Gastrocnemius medialis (tissue), 4 donors: ENCODE measurements at regions not wholly inside any gene's neighbourhood (a gene's known extent, or its start where the extent isn't known, plus 50 kb on each side); places are given as distances from the start of the nearest gene placed in this dataset.

ENCODE experiments used
- ATAC-seq, 2 donors: fragments of 150-250 bp; one replicate each; pipeline ENCODE4 v1.9.1; 2016
- DNase-seq, 2 donors: peaks; one replicate each; pipeline ENCODE4 v3.0.0-alpha.2; 2019
- H3K27ac ChIP-seq, 4 donors: fragments of 200-600 bp; sonication (generic); 1 replicate in 1 of 4; 2 replicates in 3 of 4; pipeline ENCODE4 v1.5.1; 2016 to 2018; ENCODE audit warnings: mild to moderate bottlenecking in 2 of 4, moderate library complexity in 1 of 4
- H3K27me3 ChIP-seq, 3 donors: fragments of 200-600 bp; sonication (generic) in 2 of 3; 1 replicate in 1 of 3; 2 replicates in 2 of 3; pipeline versions ENCODE4 v1.5.1 to v1.6.0; 2016 to 2019; ENCODE audit warnings: mild to moderate bottlenecking in 1 of 3, moderate library complexity in 1 of 3
- H3K36me3 ChIP-seq, 2 donors: fragments of 200-600 bp; sonication (generic) in 1 of 2; one replicate each; pipeline ENCODE4 v1.5.1; 2017 to 2018
- H3K4me1 ChIP-seq, 2 donors: fragments of 200-600 bp; sonication (generic) in 1 of 2; one replicate each; pipeline ENCODE4 v1.5.1; 2016 to 2017; ENCODE audit warnings: mild to moderate bottlenecking in 2 of 2
- H3K4me3 ChIP-seq, 4 donors: fragments of 200-600 bp; sonication (generic) in 3 of 4; 1 replicate in 1 of 4; 2 replicates in 3 of 4; pipeline ENCODE4 v1.5.1; 2016 to 2019; ENCODE audit warnings: mild to moderate bottlenecking in 2 of 4
- H3K9me3 ChIP-seq, 3 donors: fragments of 200-600 bp; sonication (generic) in 2 of 3; 1 replicate in 1 of 3; 2 replicates in 2 of 3; pipeline ENCODE4 v1.5.1; 2016 to 2019
- POLR2A ChIP-seq, 2 donors: fragments of 450-650 bp; IDR thresholded peaks; one replicate each; pipeline ENCODE4 v1.6.1; 2017; ENCODE audit warnings: antibody characterized with exemption in 2 of 2, mild to moderate bottlenecking in 2 of 2, moderate library complexity in 2 of 2
- in situ Hi-C, 4 donors: fragments of 200-750 bp; cut with MboI; loops; one replicate each; pipeline versions ENCODE4 v1.15.0 to v1.8.0; 2017; ENCODE audit warnings: low sequenced_read_pairs in 4 of 4
- intact Hi-C: fragments of 100-400 bp; cut with DNase I; formaldehyde crosslinking; loops from one replicate; pipeline ENCODE4 v1.15.1; 2023; ENCODE audit warnings: low total_unique reads
- TF ChIP-seq, protein P1 (sequence below), 5 experiments: fragments of 450-650 bp in 3 of 5; fragments of 200-600 bp in 2 of 5; sonication (generic) in 2 of 5; IDR thresholded peaks in 4 of 5; conservative IDR thresholded peaks in 1 of 5; 1 replicate in 4 of 5; 2 replicates in 1 of 5; pipeline ENCODE4 v1.5.1; 2016 to 2019; ENCODE audit warnings: antibody characterized with exemption in 5 of 5, mild to moderate bottlenecking in 3 of 5, moderate library complexity in 3 of 5

DNA sequence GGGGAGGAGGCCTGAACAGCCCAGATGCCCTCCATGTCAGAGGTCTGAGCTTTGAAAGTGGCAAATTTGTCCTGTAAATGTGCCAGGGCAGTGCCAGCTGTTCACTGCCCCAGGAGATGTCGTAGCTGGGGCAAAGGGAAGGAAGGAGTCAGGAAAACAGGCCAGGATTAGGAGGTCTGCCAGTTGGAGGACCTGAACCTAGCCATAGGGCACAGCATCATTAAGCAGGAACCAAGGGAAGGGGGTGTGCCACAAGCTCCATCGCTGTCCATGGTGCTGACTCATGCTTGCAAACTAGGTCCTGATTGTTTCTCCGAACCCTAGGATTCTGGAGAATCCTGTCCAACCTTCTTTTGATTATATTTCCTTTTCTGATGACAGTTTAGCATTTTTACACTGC is 124.2 kb downstream of the TMEM132E start:
- ATAC-seq: no peak
- intact Hi-C loops: no loop called here
- Histone ChIP-seq H3K27ac (no peak overlapping the region), H3K27me3 (no peaks in the 10 kb centered on the region), H3K9me3 (no peaks in the 10 kb centered on the region), H3K36me3 (no peaks in the 10 kb centered on the region), H3K4me3 (no peak overlapping the region), H3K4me1 (no peaks in the 10 kb centered on the region)
- no peak for DNase-seq
- TF ChIP-seq, protein P1, sequence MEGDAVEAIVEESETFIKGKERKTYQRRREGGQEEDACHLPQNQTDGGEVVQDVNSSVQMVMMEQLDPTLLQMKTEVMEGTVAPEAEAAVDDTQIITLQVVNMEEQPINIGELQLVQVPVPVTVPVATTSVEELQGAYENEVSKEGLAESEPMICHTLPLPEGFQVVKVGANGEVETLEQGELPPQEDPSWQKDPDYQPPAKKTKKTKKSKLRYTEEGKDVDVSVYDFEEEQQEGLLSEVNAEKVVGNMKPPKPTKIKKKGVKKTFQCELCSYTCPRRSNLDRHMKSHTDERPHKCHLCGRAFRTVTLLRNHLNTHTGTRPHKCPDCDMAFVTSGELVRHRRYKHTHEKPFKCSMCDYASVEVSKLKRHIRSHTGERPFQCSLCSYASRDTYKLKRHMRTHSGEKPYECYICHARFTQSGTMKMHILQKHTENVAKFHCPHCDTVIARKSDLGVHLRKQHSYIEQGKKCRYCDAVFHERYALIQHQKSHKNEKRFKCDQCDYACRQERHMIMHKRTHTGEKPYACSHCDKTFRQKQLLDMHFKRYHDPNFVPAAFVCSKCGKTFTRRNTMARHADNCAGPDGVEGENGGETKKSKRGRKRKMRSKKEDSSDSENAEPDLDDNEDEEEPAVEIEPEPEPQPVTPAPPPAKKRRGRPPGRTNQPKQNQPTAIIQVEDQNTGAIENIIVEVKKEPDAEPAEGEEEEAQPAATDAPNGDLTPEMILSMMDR (IDR thresholded peaks at IDR 0.05 in 4 of 5, conservative IDR thresholded peaks at IDR 0.05 in 1 of 5): no peak
- no peak for TF ChIP-seq POLR2A (IDR thresholded peaks at IDR 0.05)
- in situ Hi-C loops: loop anchor here in 1 of 4 donors (25.0 kb wide), 1 partner anchor 166 kb away; no protein-coding TSS in a partner anchor

GRCh38 chr17:34699181-34699580 is 119.8 kb downstream of the TMEM132E start:
- DNase-seq: no peak
- no peak for ATAC-seq
- TF ChIP-seq POLR2A (IDR thresholded peaks at IDR 0.05): no peak
- TF ChIP-seq, protein P1 (IDR thresholded peaks at IDR 0.05 in 4 of 5, conservative IDR thresholded peaks at IDR 0.05 in 1 of 5): no peak
- Histone ChIP-seq H3K9me3 (no peaks in the 10 kb centered on the region), H3K36me3 (no peaks in the 10 kb centered on the region), H3K27me3 (no peaks in the 10 kb centered on the region), H3K27ac (no peak overlapping the region), H3K4me1 (no peaks in the 10 kb centered on the region), H3K4me3 (no peak overlapping the region)
- in situ Hi-C loops (no loop called here), intact Hi-C loops (no loop called here)

GRCh38 chr17:34692920-34693319 is 113.5 kb downstream of the TMEM132E start:
- no peaks in the 10 kb centered on the region for H3K27me3 ChIP-seq
- TF ChIP-seq, protein P1 (IDR thresholded peaks at IDR 0.05 in 4 of 5, conservative IDR thresholded peaks at IDR 0.05 in 1 of 5): no peak
- no peak for TF ChIP-seq POLR2A (IDR thresholded peaks at IDR 0.05)
- H3K27ac ChIP-seq: no peak overlapping the region
- intact Hi-C loops (no loop called here), in situ Hi-C loops (no loop called here)
- H3K36me3 ChIP-seq: no peaks in the 10 kb centered on the region
- H3K4me1 ChIP-seq: no peaks in the 10 kb centered on the region
- ATAC-seq (no peak), DNase-seq (no peak)
- H3K4me3 ChIP-seq: no peak overlapping the region
- no peaks in the 10 kb centered on the region for H3K9me3 ChIP-seq
